IPS DF 4.7 (cell line): ENCODE measurements at regions not wholly inside any gene's neighbourhood (a gene's known extent, or its start where the extent isn't known, plus 50 kb on each side); places are given as distances from the start of the nearest gene placed in this dataset.
"Not testable (repeated sequence)": the region's sequence is repeated elsewhere in the genome, so short reads cannot be mapped to it uniquely, and the experiment has no call there.

Experiments
- DNase-seq: peaks from one replicate; pipeline ENCODE4 v3.0.0-alpha.2; 2013; ENCODE audit warnings: low spot score; ENCODE audit errors: extremely low read depth

DNA sequence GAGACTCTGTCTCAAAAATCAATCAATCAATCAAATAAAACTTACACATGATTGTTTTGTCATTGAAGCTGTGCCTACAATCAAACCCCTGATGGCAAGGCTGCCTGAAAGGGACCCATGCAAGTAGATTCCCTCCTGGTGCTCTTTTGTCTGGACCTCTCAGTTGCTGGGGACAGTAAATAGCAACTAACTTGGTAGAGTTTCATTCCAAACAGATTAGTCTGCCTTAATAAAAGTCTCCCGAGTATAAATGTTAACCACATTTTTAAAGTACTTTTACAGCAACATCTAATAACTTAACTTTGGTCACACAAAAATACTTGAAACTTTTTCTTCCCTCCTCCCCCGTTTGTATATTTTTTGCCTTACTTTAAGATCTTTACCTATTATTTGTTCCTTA is 105.5 kb downstream of the FEM1C start:
- DNase-seq: no peak

DNA sequence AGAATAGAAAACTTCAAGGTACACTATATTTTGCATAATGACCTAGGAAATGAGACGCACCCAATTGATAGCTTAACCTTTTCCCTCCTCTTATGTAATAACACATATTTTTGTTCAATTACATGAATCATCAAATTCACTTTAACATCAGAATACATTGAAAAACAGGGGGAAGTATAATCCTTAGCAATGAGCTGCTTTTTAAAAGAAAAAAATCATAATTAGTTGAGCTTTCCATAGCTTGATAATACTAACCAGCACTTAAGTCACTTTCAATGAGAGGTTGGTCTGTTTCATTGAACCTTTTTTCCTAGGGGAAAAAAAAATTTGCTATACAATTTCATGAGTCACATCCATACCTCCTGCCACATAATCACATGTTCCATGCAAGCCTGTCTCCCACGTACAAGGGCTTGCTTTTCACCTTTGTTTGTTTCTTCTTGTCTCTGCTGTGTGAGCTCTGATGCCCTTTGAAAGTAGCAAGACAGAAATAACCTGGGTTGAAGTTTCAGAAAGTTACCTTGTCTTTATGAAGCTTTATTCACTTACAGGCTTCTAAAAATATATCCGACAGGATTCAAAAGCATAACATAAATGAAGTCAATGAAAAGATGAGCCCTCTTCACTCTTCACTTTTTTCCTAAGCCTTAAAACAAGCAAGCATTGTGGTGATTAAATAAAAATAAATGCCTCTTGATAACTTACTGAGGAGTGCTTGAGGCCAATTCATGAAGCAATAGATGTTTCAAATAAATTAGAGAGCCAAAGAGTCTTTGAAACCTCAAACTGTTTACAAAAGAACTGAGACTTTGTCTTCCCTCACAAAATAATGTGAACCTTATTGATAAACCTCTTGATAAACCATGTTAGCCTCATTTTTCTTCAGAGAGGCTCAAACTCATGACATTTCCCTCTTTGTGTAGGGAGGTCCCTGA is 108.5 kb downstream of the FEM1C start:
- no peak for DNase-seq

DNA sequence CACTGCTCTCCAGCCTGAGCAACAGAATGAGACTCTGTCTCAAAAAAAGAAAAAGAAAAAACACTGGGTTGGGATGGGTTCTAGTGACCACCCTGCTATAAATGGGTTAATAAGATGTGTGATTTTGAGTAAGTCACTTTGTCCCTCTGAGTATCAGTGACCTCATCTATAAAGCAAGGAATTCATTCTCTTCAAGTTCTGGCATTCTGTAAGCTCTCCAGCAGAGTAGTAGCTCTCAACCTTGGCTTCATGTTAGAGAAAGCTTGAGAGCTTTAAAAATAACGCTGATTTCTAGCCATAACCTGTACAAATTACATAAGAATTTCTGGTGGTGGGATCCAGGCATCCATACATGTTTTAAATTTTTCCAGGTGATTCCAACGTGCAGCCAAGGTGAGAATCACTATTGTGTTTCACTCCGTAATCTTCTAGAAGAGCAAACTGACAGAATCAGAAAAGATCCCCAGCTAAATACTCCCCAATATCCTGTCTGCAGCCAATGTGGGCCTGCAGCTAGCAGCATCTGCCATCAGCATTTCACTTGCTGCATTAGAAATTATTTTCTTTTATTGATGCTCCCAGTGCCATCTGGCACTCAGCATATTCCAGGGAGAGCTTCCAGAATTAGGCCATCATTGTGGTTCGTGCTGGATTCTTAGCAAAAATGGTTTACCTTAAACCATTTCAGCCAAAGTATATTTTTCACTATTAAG is 109.4 kb downstream of the FEM1C start:
- no peak for DNase-seq

DNA sequence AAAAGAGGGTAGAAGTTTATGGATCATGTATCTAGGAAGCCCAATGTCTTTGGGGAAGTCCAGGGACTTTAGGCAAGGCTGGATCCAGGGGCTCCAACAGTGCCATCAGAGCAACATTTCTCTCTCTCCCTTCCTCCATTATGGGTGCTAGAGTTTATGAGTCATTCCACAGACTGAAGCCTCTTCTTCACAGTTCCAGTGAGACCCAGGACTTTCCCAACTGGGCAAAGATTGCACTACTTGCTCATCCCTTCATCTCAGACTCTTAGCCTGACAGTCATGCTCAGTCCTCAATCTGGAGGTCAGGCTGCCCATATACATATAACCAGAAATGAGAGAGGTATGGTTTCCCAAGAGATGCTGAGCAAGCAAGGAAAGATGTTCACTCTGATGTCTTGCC is 110.7 kb downstream of the FEM1C start:
- no peak for DNase-seq

DNA sequence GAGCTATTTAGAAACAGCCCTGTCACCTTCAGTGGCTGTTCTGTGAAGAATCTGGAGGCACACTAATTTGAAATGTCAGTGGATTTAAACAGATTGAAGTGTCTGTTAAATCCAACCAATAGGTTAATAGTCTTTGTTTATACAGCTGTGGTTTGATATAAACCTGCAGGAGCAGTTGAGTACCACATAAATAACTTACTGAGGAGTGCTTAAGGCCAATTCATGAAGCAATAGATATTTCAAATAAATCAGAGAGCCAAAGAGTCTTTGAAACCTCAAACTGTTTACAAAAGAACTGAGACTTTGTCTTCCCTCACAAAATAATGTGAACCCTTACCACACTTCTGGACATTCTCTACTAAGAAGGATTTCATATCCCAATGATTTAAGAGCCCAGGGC is 111.9 kb downstream of the FEM1C start:
- DNase-seq: no peak

DNA sequence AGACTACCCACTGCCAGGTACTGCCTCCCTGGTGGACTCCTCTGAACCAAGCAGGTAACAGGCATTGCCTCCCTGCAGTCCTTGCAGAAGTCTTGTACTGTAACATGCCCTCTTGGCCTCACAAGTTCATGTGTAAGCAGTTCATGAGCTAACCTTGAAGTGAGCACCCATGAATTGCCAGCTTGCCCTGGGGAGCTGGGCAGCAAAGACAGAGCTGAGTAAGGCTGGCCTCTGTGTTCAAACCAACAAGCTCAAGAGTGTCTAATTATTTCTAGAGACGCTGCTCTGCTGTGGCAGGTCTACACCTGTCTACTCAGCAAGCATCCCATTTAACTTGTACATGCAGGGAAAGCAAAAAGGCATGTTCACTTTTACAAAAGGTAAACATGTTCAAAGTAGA is 113.5 kb downstream of the FEM1C start:
- DNase-seq: no peak

DNA sequence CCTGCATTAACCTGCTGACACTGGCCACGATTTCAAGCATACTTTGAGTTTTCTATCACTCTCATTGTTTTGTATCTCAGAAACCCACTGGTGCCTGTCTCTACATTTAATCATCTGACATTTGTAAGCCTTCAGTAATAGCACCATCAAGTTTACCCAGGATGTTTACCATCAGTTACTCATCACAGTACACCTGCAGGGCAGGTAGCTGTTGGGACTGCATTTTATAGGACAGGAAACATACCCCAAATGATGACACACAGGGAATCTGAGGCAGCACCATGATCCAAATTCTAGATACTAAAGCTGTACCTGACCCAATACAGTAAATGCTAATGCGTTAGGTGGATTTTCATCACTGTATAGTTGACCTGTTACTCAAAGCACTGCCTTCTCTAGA is 114.2 kb downstream of the FEM1C start:
- no peak for DNase-seq

DNA sequence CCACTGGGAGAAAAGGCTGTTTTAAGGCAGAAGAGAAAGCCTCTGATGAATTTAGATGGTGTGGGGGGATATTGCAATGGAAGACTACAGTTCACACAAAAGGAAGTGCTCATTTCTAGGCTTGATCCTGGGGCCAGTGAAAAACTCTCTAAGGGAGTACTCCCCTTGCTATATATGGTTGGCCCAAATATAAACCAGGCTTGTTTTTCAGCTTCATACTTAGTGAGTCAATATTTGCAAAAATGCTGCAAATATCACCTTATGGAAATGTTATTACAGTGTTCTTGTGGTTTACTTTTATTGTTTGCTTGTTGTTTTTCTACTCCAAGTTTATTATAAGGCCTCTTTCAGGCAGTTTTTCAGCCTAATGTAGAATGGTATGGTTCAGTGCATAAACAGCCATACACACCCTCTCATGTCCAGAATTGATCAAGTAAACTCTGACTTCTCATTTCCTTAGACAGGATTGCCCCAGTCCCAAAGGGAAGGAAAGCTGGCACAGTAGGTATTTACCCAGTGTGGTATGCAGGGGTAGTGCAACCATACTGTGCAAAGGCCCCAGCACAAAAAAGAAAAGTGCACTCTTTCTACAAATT is 115.1 kb downstream of the FEM1C start:
- DNase-seq: no peak

DNA sequence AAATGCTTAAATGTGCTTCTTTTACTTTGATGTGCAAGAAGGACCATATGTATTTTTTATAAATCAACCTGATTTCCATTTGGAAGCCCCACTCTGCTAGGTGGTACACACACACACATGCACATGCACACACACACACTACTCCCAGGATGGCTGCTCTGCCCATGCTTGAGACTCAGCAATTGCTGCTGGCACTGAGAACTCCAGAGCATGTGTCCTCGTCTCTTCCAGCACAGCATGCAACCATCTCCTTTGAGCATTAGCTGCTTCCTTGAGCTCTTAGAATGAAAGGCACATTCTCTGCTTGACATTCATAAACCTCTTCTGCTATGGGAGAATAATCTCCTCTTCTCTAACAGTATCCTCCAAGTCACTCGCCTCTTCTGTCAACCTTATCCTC is 115.9 kb downstream of the FEM1C start:
- DNase-seq: no peak

DNA sequence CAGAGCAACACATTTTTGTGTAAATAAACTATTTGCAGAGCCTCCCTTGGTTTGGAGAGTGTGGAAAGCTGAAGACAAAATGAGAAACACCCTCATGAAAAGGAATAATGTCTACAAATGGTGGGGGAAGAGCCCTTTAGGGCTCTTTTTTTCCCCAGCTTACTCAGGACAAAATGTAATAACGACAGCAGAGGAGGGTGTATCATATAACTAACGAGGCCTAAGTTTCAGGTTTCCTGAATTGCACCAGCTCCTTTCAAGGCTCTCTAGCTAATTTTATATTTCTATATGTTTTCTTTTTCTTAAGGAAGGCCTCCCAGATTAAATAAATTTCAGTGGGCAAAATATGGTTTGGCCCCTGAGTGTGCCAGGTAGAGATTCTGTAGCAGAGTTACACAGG is 116.3 kb downstream of the FEM1C start:
- no peak for DNase-seq

DNA sequence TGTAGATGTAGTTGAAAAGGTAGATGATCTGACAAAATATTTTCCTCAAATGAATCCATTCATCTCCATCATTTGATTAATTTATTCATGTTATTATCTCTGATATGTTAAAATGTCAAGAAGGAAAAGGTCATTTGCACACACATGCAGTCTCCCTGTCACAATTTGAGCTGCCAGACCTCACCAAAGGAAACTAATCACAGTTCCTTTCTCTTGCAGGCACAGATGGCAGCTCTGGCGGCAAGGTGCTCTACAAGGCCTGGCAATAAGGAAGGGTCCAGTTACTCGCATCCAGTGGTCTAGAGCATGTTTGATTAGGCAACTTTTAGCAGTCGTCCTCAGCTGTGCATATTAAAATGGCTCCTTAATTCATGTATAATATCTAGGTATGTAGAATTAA is 120.1 kb downstream of the FEM1C start:
- no peak for DNase-seq

DNA sequence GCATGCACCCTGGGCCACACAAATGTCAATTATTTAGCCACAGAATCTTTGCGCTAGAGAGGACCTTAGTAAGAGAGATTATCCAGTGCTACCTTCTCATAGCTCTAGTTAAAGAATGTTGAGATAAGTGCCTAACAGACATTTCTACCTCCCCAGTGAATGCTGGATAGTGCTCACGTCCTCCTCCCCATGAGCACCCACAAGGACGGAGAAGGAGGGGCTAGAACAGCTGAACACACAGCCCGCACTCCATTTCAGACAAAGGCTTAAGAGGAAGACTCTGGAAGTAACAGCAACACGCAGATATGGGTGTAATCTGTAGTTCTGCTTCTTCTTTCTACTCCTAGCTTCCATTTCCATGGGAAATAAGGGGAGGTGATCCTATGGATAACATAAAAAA is 120.5 kb downstream of the FEM1C start:
- DNase-seq: no peak

DNA sequence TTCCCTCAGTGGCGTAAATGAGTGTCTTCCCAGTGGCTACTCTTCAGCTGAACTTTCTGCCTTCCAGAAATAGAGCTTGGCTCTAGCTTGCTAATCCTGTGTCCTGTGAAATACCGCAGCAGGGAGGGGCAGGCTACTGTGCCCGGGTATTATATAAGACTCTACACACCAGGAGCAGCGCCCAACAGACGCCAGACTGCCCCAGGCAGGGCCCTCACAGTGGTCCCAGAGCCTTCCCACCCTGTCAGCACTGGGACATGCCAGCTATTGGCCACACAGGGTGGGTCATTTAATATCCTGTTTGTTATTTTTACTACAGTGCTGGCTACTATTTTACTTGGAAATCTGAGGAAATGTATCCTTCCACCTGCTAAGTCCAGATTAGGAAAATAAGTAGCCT is 121.0 kb downstream of the FEM1C start:
- DNase-seq: no peak

DNA sequence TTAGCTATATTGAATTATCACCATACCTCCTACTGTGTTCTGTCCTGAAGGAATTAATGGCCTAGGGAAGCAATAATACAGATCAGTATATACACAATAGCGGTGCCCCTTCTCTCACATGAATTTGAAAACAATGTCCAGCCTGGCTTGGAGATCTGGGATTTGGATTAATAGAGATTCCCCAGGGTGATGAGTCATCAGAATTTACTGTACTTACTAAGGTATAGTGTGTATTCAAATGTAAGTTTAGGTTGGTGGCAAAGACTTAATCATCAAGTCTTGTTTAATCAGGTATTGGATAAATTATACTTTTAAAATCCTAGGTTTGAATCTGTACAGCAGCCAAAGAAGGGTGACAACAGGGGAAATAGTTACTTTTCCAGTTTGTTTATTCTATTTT is 121.5 kb downstream of the FEM1C start:
- DNase-seq: no peak

DNA sequence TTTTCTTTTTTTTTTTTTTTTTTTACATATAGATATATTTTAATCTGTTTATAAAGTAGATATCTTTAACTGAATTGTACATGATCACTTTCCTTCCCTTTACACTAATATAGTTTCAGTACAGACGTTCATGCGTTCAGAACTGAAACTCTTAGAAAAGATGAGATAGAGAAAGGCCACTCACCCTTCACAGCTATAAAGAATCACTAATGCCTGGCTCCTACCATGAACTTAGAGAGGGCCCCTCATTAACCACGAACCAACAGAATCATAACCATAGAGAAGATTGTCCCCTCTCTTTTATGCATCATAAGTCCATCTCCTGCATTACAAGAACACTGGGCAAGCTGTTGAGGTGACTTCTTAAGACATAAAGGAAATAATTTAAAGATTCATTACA is 123.8 kb downstream of the FEM1C start:
- DNase-seq: not testable (repeated sequence)

DNA sequence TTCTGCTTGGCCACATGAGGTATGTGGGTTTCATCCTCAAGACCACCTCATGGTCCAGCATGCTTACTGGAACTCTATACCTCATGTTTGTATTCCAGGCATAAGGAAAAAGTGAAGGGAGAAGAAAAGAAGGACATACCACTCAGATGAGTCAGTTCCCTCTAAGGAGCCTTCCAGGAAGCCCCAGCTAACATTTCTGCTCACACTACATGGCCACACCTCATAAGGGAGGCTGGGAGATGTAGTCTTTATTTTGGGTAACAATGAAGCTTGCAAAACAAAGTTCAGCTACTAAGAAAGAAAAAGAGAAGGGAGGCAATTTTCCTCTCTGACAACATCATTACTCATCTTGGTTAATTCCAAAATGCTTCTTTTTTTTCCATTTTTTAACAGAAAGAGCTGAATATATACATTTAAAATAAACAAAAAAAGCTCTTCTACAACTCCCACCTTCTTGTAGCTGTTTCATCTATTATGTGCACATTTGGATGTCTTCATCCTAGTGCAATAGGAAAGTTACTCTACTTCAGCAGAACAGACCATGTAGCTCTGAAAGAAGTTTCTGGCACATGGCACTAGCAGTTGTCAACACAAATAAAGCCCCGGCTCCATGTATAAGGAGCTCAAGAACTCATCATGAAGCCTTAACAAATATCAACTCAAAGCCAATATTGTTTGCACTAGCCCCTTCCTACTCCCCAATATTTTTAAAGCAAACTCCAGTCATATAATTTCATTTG is 123.6 kb upstream of the CCDC112 start:
- peak; percentile 28 for DNase-seq

DNA sequence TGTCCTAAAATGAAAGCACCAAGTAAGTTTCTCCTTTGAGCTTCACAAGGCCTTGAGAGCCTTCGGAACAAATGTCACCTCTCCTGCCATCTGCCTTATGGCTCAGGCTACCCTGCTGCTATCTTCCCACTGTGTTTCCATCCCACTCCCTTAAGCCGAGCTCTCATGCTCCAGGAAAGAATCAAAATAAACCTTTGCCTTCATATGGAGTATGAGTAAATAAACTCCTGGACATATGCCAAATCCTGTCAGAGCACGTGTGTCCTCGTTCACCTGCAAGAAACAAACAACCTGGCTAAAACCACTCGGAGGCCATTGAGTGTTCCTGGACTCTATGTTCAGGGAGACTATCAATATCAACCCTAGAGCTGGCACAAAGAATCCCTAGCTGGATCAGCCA is 122.3 kb upstream of the CCDC112 start:
- no peak for DNase-seq

DNA sequence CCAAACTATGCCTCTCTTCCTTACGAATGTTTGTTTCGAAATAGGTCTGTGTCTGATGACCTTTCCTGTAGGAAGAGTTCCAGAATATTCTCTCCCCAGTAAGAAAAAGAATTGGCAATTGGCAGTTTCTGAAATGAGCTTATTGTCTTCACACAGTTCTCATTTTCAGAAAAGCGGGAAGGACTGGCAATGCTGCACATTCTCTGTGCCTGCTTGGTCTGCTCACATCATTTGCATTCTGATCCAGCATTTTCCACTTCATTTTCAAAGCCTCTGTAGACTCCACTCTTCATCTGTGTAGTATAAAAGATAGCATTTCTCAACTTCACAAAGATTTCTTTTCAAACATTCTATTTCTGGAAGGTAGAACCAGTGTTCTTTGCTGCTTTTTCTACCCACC is 120.6 kb upstream of the CCDC112 start:
- DNase-seq: no peak

DNA sequence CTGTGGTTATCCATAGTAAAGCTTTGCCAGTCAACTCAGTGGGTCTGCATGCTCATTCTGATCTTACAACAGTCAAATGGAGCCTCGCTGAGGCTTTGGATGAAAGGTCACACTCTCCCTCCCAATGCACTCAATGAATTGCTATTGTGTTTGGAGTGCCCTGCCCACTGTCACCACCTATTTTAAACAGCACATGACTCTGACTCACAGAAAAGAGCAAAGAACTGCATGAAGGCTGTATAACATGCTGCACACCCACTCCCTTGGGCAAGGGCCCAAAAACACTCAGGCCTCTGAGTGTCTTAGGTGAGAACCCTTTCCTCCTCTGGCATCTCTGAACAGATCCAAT is 118.7 kb upstream of the CCDC112 start:
- DNase-seq: no peak

DNA sequence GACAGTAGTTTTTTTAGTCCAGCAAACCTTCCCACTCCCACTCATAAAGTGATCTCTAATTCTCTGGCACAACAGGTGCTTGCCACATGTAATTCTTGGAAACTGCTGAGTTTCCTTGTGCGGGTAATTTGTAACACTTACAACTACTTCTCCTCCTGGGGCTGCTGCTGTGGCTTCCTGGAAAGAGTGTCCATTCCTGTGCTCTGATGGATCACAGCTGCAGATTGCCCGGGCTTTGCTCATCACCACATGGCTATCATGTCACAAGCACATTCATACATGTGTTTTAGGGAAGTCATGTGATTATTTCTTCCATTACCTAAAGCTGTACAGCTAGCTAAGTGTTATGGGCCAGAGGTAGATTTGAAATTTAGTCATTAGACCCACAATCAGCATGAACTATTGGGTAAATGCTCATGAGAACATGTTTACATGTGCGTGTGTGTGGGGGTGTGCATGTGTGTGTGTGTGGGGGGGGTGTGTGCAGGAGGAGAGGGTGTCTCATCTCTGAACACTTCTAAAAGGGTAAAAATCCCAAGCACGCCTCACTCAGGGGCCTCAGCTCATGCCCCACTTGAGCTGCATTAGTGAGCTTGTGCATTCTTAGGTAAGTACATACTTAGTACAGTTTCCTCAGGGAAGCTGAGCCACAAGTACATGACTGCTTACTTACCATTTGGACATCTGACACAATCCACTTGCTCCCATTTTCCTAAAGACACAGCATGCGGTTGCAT is 118.1 kb upstream of the CCDC112 start:
- DNase-seq: no peak

DNA sequence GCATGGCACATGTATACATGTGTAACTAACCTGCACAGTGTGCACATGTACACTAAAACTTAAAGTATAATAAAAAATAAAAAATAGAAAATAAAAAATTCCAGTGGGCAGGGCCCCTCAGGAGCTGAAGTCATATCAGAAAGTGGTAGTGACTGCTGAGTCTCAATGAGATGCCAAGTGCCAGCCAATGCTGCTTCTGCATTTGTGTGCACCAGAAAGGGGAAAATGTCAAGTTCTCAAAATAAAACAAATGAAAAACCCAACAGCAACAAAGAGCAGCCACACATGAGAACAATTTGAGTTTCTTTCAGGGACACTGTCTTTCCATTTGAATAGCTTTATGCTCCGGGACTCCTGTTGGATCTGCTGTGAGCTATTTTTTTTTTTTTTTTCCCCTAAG is 117.2 kb upstream of the CCDC112 start:
- DNase-seq: no peak
